ENCODE measurements at regions not wholly inside any gene's neighbourhood (a gene's known extent, or its start where the extent isn't known, plus 50 kb on each side); places are given as distances from the start of the nearest gene placed in this dataset.

DNA sequence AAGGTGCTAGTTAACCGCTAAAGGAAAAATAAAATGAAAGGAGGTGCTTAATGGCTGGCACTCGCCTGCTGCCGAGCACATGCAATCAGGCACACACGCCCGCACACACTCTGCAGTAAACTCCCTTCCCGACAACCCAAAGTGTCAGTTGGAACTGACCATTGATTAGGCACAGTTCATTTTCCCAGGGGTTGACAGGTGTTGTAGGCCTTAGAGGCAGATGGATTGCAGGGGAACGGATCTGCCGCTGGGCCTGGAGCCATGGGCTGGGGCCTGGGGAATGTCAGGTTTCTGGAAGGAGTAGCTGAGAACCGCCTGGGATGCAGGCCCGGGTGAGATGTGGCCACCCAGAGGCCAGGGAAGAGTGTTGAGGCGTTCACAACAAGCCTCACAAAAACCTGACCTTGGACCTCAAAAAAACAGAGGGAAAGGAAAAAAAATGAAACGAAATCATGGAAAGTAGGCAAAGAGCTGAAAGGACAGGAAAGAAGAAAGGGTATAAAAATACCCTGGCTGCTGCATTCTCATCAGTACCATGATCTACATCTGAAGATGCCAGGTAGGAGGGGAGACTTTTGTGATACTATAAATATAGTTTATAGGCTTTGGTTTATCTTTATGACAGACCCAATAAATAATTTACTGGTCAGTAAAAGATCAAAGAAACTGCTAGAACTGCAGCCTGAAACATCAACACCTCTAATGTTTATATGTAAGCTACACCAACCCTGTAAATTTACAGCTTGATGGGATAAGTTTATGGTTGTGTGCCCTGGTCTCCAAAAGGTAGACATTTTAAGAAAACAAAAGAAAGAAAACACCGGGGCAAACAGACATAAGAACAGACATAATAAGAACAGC, 313.4 kb downstream of the BUD13 start:
- Histone ChIP-seq H3K4me1 (ENCODE audit: control insufficient read depth, insufficient read depth, low read length) (no peaks in the 10 kb centered on the region), H3K4me3 (ENCODE audit: low read length) (no peak overlapping the region), H3K27me3 (ENCODE audit: control insufficient read depth, insufficient read depth, low read length) (no peaks in the 10 kb centered on the region), H3K27ac (ENCODE audit: low read length) (no peak overlapping the region), H3K9me3 (ENCODE audit: control insufficient read depth, insufficient read depth, low read length) (no peaks in the 10 kb centered on the region), H3K36me3 (ENCODE audit: control insufficient read depth, insufficient read depth, low read length) (no peaks in the 10 kb centered on the region)
- no peaks in the 10 kb centered on the region for H3K36me3 Mint-ChIP-seq
- intact Hi-C loops (cut with micrococcal nuclease) = no loop called here
- TF ChIP-seq, protein P1, sequence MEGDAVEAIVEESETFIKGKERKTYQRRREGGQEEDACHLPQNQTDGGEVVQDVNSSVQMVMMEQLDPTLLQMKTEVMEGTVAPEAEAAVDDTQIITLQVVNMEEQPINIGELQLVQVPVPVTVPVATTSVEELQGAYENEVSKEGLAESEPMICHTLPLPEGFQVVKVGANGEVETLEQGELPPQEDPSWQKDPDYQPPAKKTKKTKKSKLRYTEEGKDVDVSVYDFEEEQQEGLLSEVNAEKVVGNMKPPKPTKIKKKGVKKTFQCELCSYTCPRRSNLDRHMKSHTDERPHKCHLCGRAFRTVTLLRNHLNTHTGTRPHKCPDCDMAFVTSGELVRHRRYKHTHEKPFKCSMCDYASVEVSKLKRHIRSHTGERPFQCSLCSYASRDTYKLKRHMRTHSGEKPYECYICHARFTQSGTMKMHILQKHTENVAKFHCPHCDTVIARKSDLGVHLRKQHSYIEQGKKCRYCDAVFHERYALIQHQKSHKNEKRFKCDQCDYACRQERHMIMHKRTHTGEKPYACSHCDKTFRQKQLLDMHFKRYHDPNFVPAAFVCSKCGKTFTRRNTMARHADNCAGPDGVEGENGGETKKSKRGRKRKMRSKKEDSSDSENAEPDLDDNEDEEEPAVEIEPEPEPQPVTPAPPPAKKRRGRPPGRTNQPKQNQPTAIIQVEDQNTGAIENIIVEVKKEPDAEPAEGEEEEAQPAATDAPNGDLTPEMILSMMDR (IDR thresholded peaks at IDR 0.05) = no peak
- ATAC-seq = no peak
- H3K27me3 Mint-ChIP-seq (ENCODE audit: low read depth in 2 of 2) = peaks cover 13 to 37% of the 10 kb centered on the region in 2 donors
- DNase-seq = no peak
- no peaks in the 10 kb centered on the region for H3K9me3 Mint-ChIP-seq
- H3K4me1 Mint-ChIP-seq = no peaks in the 10 kb centered on the region
- H3K4me3 Mint-ChIP-seq = no peak overlapping the region
- WGBS (ENCODE audit: insufficient coverage) = 75% methylated on average over 11 of the region's 13 CpGs
- H3K27ac Mint-ChIP-seq = no peak overlapping the region

- WGBS (ENCODE audit: insufficient coverage) = 65% methylated on average over 3 of the region's 4 CpGs
- intact Hi-C loops (cut with micrococcal nuclease) = no loop called here
- Histone ChIP-seq H3K36me3 (ENCODE audit: control insufficient read depth, insufficient read depth, low read length) (no peaks in the 10 kb centered on the region), H3K9me3 (ENCODE audit: control insufficient read depth, insufficient read depth, low read length) (no peaks in the 10 kb centered on the region), H3K27me3 (ENCODE audit: control insufficient read depth, insufficient read depth, low read length) (no peaks in the 10 kb centered on the region), H3K27ac (ENCODE audit: low read length) (no peak overlapping the region), H3K4me3 (ENCODE audit: low read length) (no peak overlapping the region), H3K4me1 (ENCODE audit: control insufficient read depth, insufficient read depth, low read length) (no peaks in the 10 kb centered on the region)
- TF ChIP-seq, protein P1 (IDR thresholded peaks at IDR 0.05) = no peak
- H3K4me1 Mint-ChIP-seq = no peaks in the 10 kb centered on the region
- H3K9me3 Mint-ChIP-seq = no peaks in the 10 kb centered on the region
- H3K4me3 Mint-ChIP-seq = no peak overlapping the region
- ATAC-seq (no peak), DNase-seq (no peak)
- no peaks in the 10 kb centered on the region for H3K36me3 Mint-ChIP-seq
- H3K27me3 Mint-ChIP-seq (ENCODE audit: low read depth in 2 of 2) = peaks cover 13 to 37% of the 10 kb centered on the region in 2 donors
- H3K27ac Mint-ChIP-seq = no peak overlapping the region
Observed at GRCh38 chr11:116458546-116458945, 314.2 kb downstream of the BUD13 start.

DNA sequence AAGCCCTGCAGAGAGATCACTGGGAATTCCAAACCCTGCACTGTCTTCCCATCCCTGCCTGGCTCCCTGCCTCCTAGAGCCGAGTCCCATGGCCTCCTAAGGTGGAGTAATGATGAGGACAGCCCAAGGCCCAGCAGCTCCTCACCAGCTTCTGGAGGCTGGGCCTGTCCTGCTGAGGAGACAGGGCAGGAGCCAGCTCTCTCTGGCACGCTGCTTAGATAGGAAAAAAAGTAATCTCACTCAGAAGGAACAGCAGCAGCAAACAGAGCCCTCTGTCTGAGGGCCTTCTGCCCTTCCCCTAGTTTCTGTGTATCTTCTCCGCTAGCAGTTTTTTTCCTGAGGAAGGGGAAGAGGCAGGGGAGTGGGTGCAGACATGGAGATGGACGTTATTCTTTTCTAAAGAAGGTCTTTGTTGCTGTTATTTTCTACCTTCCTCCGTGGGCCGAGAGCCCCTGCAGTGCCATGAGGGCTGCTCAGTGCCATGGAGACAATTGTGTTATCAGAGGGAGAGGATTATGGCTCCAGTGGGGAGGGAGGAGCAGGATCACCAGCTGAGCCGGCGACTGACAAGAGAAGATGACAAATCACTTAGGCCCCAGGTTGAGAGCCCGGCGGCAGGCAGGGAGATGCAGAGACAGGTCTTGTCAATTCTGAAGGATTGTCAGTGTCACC, 315.3 kb downstream of the BUD13 start:
- DNase-seq (no peak), ATAC-seq (no peak)
- Histone ChIP-seq H3K4me3 (ENCODE audit: low read length) (no peak overlapping the region), H3K9me3 (ENCODE audit: control insufficient read depth, insufficient read depth, low read length) (no peaks in the 10 kb centered on the region), H3K36me3 (ENCODE audit: control insufficient read depth, insufficient read depth, low read length) (no peaks in the 10 kb centered on the region), H3K27ac (ENCODE audit: low read length) (no peak overlapping the region), H3K27me3 (ENCODE audit: control insufficient read depth, insufficient read depth, low read length) (no peaks in the 10 kb centered on the region), H3K4me1 (ENCODE audit: control insufficient read depth, insufficient read depth, low read length) (no peaks in the 10 kb centered on the region)
- no peaks in the 10 kb centered on the region for H3K4me1 Mint-ChIP-seq
- H3K36me3 Mint-ChIP-seq = no peaks in the 10 kb centered on the region
- H3K27me3 Mint-ChIP-seq (ENCODE audit: low read depth in 2 of 2) = peaks cover 13 to 34% of the 10 kb centered on the region in 2 donors
- intact Hi-C loops (cut with micrococcal nuclease) = no loop called here
- no peaks in the 10 kb centered on the region for H3K9me3 Mint-ChIP-seq
- no peak overlapping the region for H3K4me3 Mint-ChIP-seq
- TF ChIP-seq, protein P1 (IDR thresholded peaks at IDR 0.05) = no peak
- no peak overlapping the region for H3K27ac Mint-ChIP-seq
- WGBS (ENCODE audit: insufficient coverage) = 65% methylated on average over 10 of the region's 10 CpGs
